ENCODE measurements at regions not wholly inside any gene's neighbourhood (a gene's known extent, or its start where the extent isn't known, plus 50 kb on each side); places are given as distances from the start of the nearest gene placed in this dataset.

GRCh38 chr21:27369234-27369633, 402.3 kb upstream of the ADAMTS5 start:
- TF ChIP-seq, protein P1, sequence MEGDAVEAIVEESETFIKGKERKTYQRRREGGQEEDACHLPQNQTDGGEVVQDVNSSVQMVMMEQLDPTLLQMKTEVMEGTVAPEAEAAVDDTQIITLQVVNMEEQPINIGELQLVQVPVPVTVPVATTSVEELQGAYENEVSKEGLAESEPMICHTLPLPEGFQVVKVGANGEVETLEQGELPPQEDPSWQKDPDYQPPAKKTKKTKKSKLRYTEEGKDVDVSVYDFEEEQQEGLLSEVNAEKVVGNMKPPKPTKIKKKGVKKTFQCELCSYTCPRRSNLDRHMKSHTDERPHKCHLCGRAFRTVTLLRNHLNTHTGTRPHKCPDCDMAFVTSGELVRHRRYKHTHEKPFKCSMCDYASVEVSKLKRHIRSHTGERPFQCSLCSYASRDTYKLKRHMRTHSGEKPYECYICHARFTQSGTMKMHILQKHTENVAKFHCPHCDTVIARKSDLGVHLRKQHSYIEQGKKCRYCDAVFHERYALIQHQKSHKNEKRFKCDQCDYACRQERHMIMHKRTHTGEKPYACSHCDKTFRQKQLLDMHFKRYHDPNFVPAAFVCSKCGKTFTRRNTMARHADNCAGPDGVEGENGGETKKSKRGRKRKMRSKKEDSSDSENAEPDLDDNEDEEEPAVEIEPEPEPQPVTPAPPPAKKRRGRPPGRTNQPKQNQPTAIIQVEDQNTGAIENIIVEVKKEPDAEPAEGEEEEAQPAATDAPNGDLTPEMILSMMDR (conservative IDR thresholded peaks at IDR 0.05; ENCODE audit: low read depth, low read length), result no peak
- no peak for TF ChIP-seq EZH2 (IDR thresholded peaks at IDR 0.05; ENCODE audit: borderline replicate concordance, low read depth, low read length, poor library complexity, severe bottlenecking)

All from A673 (cell line).